ENCODE measurements at regions not wholly inside any gene's neighbourhood (a gene's known extent, or its start where the extent isn't known, plus 50 kb on each side); places are given as distances from the start of the nearest gene placed in this dataset.
"Not testable (repeated sequence)": the region's sequence is repeated elsewhere in the genome, so short reads cannot be mapped to it uniquely, and the experiment has no call there.

DNA sequence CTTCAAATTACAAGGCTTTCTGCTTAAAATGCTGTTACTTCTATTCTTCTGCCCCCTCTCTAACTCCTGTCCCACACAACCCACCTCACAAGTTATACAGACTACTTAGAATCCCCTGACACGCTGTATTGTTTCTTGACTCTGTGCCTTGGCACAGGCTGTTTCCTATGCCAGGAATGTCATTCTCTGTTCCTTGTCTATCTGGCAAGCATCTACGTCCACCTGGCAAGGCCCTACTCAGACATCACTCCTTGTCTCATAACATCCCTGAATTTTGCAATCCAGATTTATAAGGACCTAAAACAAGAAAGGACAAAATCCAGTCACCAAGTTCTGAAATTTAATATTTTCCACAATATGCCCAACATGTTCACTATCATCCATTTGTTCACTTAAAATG, 182.0 kb upstream of the CHRM3 start:
- no peak for DNase-seq

DNA sequence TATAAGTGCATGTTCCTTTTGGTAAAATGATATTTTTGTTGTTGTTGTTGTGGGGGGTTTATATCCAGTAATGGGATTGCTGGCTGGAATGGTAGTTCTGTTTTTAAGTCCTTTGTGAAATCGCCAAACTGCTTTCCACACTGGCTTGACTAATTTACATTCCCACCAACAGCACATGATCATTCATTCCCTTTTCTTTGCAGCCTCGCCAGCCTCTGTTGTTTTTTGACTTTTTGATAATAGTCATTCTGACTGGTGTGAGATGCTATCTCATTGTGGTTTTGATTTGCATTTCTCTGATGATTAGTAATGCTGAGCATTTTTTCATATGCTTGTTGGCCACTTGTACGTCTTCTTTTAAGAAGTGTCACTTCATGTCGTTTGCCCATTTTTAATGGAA, 188.5 kb upstream of the CHRM3 start:
- no peak for DNase-seq

GRCh38 chr1:239189998-239190512, 196.3 kb upstream of the CHRM3 start:
- DNase-seq: no peak

DNA sequence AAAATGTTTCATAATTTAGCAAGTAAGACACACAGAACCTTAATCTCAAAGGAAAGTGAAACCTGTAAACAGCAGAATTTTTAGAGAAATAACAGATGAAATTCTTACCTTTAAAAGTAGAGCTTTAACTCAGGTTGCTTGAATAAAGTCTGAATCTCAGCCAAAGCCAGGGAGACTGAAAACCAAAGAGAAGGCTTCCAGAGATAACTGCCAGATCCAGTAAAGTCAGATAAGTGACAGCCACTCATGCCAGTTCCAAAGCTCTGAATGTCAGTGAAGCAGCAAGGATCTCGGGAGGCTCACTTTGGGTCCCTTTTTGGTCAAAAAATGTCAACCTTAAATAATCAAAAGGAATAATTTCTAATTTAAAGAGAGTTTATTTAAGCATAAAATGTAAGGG, 199.9 kb upstream of the CHRM3 start:
- no peak for DNase-seq

DNA sequence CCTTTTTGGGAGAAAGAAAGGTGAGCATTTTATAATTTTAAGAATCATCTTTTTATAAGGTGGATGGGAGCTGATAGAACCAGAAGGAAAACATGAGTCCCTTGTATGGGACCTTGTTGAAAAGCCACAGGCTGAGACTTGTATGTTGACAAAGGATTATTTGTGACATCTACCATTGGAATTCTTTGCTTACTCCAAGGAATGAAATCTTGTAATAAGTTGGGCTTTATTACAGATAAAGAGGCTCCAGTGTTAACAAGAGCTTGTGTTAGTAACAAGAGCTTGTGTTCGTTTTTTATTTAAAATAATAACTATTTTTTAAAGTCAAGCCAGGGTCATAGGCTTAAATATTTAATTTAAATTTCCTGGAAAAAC, 201.1 kb upstream of the CHRM3 start:
- no peak for DNase-seq

DNA sequence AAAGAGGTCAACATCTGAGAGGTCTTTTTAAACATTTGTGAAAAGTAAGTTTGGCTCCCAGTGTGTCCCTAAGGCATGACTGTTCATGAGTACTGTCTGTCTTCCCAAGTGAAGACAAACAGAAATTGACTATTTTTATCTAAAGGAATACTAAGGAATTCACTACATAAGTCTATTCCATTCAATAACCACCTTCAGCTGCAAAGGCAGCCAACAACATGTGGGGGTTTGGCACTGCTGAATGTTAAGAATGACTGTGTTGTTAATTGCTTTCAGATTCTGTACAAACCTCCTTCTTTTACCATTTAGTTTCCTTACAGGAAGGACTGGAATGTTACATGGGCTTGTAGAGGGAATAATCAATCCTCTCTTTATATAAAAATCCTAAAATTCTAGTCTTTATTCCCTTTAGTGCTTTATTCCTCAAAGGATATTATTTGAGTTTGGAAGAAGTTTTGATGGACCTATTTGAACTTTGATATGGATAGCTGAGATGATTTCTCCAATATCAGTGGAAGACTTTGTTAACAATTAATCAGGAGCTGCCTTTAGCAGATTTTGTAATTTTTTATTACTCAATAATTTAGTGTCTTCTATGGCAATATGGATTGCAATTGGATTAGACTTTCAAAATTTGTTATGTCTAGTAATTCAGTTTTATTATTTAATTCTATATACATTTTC, 201.7 kb upstream of the CHRM3 start:
- no peak for DNase-seq

GRCh38 chr1:239178961-239179360, 207.4 kb upstream of the CHRM3 start:
- no peak for DNase-seq

DNA sequence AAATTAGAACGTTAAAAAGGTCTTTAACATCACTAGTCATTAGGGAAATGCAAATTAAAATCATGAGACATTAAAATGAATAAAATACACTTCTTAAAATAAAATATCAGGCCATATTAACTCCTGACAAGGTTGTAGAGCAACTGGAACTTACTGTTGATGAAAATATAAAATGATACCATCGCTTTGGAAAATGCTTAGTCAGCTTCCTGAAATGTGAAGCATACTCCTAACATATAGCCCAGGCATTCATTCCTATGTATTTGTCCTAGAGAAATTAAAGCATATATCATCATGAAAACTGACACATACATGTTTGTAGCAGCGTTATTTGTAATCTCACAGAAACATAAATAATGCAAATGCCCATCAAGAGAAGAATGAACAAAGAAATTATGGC, 211.5 kb upstream of the CHRM3 start:
- no peak for DNase-seq

GRCh38 chr1:239170828-239171227, 215.5 kb upstream of the CHRM3 start:
- no peak for DNase-seq

- DNase-seq: no peak
Measured at GRCh38 chr1:239169276-239169675, 217.1 kb upstream of the CHRM3 start.

DNA sequence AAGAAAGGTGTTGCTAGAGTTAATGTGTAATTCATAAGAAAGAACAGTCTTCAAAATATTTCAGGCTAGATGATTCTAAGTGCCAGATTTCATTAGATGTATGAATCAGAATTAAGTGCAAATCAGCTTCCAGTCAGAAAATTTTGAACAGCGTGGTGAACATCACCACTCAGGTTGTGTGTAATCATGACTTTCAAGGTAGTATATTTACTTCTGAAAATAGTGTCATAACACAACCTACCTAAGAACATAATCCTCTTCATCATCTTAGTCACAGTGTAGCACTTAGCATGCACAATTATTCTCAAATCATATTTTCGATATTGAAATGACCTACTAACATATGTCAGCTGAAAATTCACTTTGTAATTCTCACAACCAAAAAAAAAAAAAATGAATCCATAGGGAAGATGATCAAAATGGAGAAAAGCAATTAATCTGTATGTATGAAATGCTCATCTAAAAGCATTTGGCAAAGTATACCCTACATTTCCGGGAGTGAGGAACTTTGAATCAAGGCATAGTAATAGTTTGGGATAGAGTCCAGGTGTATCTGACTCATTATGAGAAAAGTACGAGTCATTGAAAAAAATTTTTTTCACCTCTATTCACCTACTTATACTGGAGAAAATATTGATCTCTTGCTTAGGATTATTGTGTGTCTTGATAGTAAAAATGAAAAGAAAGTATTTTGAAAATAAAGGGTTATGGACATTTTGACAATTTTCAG, 221.8 kb upstream of the CHRM3 start:
- DNase-seq: no peak

- DNase-seq: no peak
Measured at GRCh38 chr1:239155466-239156091, 230.8 kb upstream of the CHRM3 start.

GRCh38 chr1:239151937-239152336, 234.4 kb upstream of the CHRM3 start:
- DNase-seq: no peak

DNA sequence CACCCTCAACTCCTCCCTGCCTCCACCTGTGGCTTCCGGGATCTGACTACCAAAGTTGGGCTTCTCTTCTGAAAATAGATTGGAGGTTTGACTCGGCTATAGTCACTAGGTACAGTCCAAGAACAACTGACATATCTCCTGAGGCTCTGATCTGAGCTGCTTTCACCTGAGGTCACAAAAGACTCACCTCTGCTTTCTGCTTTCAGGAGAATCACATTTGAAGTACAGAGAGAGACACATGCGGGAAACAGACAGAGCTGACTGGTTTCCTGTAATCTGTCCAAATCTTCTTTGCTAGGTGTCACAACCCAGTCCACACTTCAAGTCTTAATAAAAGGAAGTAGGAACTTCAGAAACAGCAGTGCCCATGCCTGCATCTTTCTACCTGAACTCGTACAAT, 245.4 kb upstream of the CHRM3 start:
- DNase-seq: no peak

- no peak for DNase-seq
Measured at GRCh38 chr1:239139801-239140200, 246.6 kb upstream of the CHRM3 start.

DNA sequence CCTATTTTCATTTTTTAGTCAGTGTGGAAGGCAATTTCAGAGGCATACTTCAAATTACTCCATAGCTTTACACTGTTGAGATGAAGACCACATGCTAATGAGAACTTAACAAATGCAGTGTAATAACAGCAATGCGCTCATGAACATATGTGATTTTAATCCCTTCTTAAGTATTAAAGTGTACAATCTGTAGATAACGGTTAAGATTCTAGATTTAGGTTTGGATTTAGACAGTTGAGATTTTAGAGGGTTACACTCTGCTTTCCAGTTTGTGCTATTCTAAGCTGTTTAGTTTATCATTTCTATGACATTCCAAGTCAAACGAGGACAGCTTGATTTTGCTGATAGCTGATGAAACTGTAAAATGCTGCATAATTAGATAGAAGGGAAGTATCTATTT, 257.8 kb upstream of the CHRM3 start:
- DNase-seq: no peak

GRCh38 chr1:239126884-239127283, 259.5 kb upstream of the CHRM3 start:
- DNase-seq: no peak

DNA sequence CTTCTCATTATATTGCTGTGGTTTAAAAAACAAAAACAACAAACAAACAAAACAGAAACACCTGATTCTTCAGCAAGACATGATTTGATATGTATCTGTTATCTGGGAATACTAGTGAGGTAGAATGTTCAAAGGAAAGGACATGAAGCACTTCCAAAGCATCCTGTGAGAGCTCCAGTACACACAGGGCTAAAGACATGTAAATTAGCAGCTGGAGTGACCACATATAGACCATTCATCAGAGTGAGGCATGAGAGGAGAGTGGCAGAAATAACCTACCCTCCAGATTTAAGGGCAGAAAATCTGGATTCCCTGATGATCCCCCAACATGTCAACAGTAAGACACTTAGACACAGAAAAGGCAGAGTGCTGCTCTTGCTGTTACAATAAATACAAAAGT, 260.5 kb upstream of the CHRM3 start:
- DNase-seq: no peak

GRCh38 chr1:239125027-239125426, 261.3 kb upstream of the CHRM3 start:
- no peak for DNase-seq

DNA sequence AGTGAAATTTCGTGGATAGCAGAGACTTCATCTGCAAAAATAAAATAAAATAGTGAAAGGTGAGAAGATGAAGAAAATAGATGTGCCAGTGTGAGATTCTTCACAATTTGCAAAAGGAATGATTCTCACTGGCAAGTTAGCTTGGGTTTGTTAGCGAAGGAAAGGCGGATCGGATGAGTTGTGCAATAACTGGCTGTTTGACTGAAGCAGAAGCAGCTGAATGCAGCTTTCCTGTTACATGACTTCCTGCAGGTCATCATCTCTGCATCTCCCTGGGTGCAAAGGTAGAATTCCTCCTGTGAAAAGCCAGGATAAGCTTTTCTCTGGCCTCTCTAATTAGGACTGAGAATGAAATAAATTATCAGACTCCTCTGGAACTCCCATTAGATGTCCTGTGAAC, 263.1 kb upstream of the CHRM3 start:
- DNase-seq: no peak

DNA sequence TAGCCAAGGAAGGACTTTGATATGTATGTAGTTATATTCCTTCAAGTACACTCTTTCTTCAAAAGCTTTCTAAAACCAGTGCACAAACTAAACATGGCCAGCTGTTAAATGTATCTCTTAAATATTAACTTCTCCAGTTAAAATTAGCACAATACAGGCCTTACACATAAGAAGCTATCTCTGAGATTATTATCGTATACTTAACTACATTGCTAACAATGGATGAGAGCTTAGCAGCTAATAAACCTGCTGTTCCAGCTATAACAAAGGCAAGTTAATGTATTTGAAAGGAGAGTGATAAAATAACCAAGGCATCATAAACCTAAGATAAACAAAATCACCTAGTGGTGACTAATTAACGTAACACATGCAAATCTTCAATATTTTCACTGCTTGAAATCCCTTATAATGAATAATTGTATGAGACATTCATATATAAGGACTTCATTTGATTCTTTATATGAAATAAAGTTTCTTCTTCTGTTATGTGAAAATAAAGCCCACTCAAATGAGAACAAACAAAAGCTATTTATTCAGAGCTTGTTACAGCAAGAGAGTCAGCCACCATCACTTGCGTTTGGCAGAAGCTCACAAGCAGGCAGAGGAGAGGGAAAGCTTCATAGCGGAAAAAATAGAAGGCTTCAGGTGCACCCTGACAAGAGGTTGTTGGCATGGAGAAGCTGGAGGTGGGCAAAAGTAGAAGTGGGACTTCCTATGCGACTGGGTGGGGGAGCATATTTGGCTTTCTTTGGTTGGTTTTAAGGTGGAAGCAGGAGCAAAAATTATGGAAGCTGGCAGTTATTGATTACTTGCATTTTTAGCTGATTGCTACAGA, 274.1 kb upstream of the CHRM3 start:
- no peak for DNase-seq

DNA sequence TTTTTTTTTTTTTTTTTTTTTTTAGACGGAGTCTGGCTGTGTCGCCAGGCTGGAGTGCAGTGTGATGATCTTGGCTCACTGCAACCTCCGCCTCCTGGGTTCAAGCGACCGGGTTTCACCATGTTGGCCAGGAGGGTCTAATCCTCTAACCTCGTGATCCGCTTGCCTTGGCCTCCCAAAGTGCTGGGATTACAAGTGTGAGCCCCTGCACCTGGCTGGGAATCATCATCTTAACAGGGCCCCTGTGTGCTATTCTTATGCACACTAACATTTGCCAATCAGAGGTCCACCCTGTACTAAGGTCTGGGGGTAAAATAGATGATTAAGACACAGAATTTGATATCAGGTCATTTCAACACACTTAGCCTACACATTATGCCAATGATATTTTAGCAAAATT, 278.7 kb upstream of the CHRM3 start:
- no peak for DNase-seq

- not testable (repeated sequence) for DNase-seq
Measured at GRCh38 chr1:239106689-239107088, 279.7 kb upstream of the CHRM3 start.
